ENCODE measurements at regions not wholly inside any gene's neighbourhood (a gene's known extent, or its start where the extent isn't known, plus 50 kb on each side); places are given as distances from the start of the nearest gene placed in this dataset.

GRCh38 chrX:96619588-96619987, 65.1 kb upstream of the DIAPH2 start:
- H3K4me3 ChIP-seq (ENCODE audit: low read depth in 2 of 2, low read length in 2 of 2), result no peak overlapping the region

GRCh38 chrX:96621811-96622210, 62.8 kb upstream of the DIAPH2 start:
- POLR2A ChIA-PET, result no interaction called here
- DNase-seq (ENCODE audit: low read depth, low spot score), result no peak
- intact Hi-C loops (cut with micrococcal nuclease; ENCODE audit: unreplicated experiment) (no loop called here), in situ Hi-C loops (cut with HindIII; ENCODE audit: low pct_unique_long_range_greater_than_20kb, low sequenced_read_pairs) (no loop called here)
- Histone ChIP-seq H3K9me3 (ENCODE audit: control insufficient read depth, insufficient read depth, low read depth, low read length) (no peaks in the 10 kb centered on the region), H3K36me3 (ENCODE audit: control insufficient read depth, insufficient read depth, low read length) (no peaks in the 10 kb centered on the region), H3K27me3 (ENCODE audit: control insufficient read depth, insufficient read depth, low read length) (no peaks in the 10 kb centered on the region), H3K4me3 (ENCODE audit: low read depth in 2 of 2, low read length in 2 of 2) (no peak overlapping the region), H3K4me1 (ENCODE audit: control insufficient read depth, insufficient read depth, low read length) (no peaks in the 10 kb centered on the region), H3K27ac (ENCODE audit: low read length) (no peak overlapping the region)
- ATAC-seq, result no peak
- TF ChIP-seq REST (IDR thresholded peaks at IDR 0.05; ENCODE audit: insufficient read depth in 1 of 2, low read depth in 2 of 2, low read length in 1 of 2), result no peak
- CTCF ChIA-PET, result no interaction called here
- no TSS peak for BruUV-seq (replicated peaks)

More at GRCh38 chrX:96619588-96619987, 65.1 kb upstream of the DIAPH2 start:
- CTCF ChIA-PET, result no interaction called here
- H3K27ac ChIP-seq (ENCODE audit: low read length), result no peak overlapping the region
- in situ Hi-C loops (cut with HindIII; ENCODE audit: low pct_unique_long_range_greater_than_20kb, low sequenced_read_pairs) (no loop called here), intact Hi-C loops (cut with micrococcal nuclease; ENCODE audit: unreplicated experiment) (no loop called here)
- no peak for TF ChIP-seq REST (IDR thresholded peaks at IDR 0.05; ENCODE audit: insufficient read depth in 1 of 2, low read depth in 2 of 2, low read length in 1 of 2)
- TF ChIP-seq CTCF (IDR thresholded peaks at IDR 0.05), result no peak
- no peak for TF ChIP-seq TCF7L2 (IDR thresholded peaks at IDR 0.05; ENCODE audit: low read depth, low read length)
- no peak for TF ChIP-seq SIN3A (IDR thresholded peaks at IDR 0.05; ENCODE audit: borderline replicate concordance, insufficient read depth, low read depth, low read length)
- no peak for TF ChIP-seq POLR2AphosphoS5 (IDR thresholded peaks at IDR 0.05; ENCODE audit: low read depth, low read length)
- BruUV-seq (replicated peaks), result no TSS peak
- H3K9me3 ChIP-seq (ENCODE audit: control insufficient read depth, insufficient read depth, low read depth, low read length), result no peaks in the 10 kb centered on the region
- ATAC-seq (no peak), DNase-seq (ENCODE audit: low read depth, low spot score) (no peak)
- POLR2A ChIA-PET, result no interaction called here
- H3K36me3 ChIP-seq (ENCODE audit: control insufficient read depth, insufficient read depth, low read length), result no peaks in the 10 kb centered on the region
- H3K4me1 ChIP-seq (ENCODE audit: control insufficient read depth, insufficient read depth, low read length), result no peaks in the 10 kb centered on the region
- H3K27me3 ChIP-seq (ENCODE audit: control insufficient read depth, insufficient read depth, low read length), result no peaks in the 10 kb centered on the region; the same call in 1 of the 2 replicates

Data from Panc1 (cell line).